ENCODE measurements at regions not wholly inside any gene's neighbourhood (a gene's known extent, or its start where the extent isn't known, plus 50 kb on each side); places are given as distances from the start of the nearest gene placed in this dataset.

- ChIA-PET POLR2A (no interaction called here), CTCF (no interaction called here)
- dilution Hi-C loops (cut with MboI; ENCODE audit: extremely low pct_ligation_motif_present, low sequenced_read_pairs) (no loop called here), intact Hi-C loops (cut with micrococcal nuclease) (no loop called here)
- DNase-seq (ENCODE audit: low read depth, low spot score): no peak
- no peaks in the 10 kb centered on the region for H3K4me1 ChIP-seq (ENCODE audit: control insufficient read depth, extremely low read depth, insufficient read depth, low read length)
- no peaks in the 10 kb centered on the region for H4K20me1 ChIP-seq (replicated peaks; ENCODE audit: control insufficient read depth, extremely low read depth, insufficient read depth, low read length)
- H3K27me3 ChIP-seq (ENCODE audit: control insufficient read depth in 2 of 2, insufficient read depth in 2 of 2, low read length in 2 of 2): no peaks in the 10 kb centered on the region
- no peak overlapping the region for H2AFZ ChIP-seq (ENCODE audit: low read depth, low read length)
- H3K36me3 ChIP-seq (ENCODE audit: control insufficient read depth in 2 of 2, extremely low read depth in 1 of 2, insufficient read depth in 2 of 2, low read length in 2 of 2): no peaks in the 10 kb centered on the region
- no peak overlapping the region for H3K4me3 ChIP-seq (replicated peaks in 1 of 3; ENCODE audit: insufficient read depth in 1 of 3, low read depth in 1 of 3, low read length in 3 of 3)
- no peak overlapping the region for H3K27ac ChIP-seq (ENCODE audit: insufficient read depth, low read depth, low read length)
- no TSS peak for BruUV-seq (replicated peaks)
- H3K9ac ChIP-seq (replicated peaks; ENCODE audit: extremely low read depth, insufficient read depth, low read length): no peak overlapping the region
- H3K4me2 ChIP-seq (ENCODE audit: insufficient read depth, low read length): no peak overlapping the region
- no peaks in the 10 kb centered on the region for H3K79me2 ChIP-seq (ENCODE audit: control insufficient read depth, insufficient read depth, low read length)
- H3K9me1 ChIP-seq (replicated peaks; ENCODE audit: control insufficient read depth, extremely low read depth, insufficient read depth, low read length): no peaks in the 10 kb centered on the region
- FAIRE-seq: no peak
- no peak for TF ChIP-seq CTCF (IDR thresholded peaks at IDR 0.05; ENCODE audit: extremely low read depth in 1 of 2, insufficient read depth in 1 of 2, low read depth in 1 of 2, low read length in 2 of 2)
- no peaks in the 10 kb centered on the region for H3K9me3 ChIP-seq (replicated peaks; ENCODE audit: control insufficient read depth, insufficient read depth, low read length)
Observed at GRCh38 chr12:85657836-85658630, 178.2 kb downstream of the RASSF9 start.

GRCh38 chr12:85659754-85660530 is 176.3 kb downstream of the RASSF9 start:
- H3K79me2 ChIP-seq (ENCODE audit: control insufficient read depth, insufficient read depth, low read length): no peaks in the 10 kb centered on the region
- H3K4me2 ChIP-seq (ENCODE audit: insufficient read depth, low read length): no peak overlapping the region
- no peaks in the 10 kb centered on the region for H3K9me1 ChIP-seq (replicated peaks; ENCODE audit: control insufficient read depth, extremely low read depth, insufficient read depth, low read length)
- no peak overlapping the region for H2AFZ ChIP-seq (ENCODE audit: low read depth, low read length)
- DNase-seq (ENCODE audit: low read depth, low spot score): no peak
- no TSS peak for BruUV-seq (replicated peaks)
- no peaks in the 10 kb centered on the region for H3K36me3 ChIP-seq (ENCODE audit: control insufficient read depth in 2 of 2, extremely low read depth in 1 of 2, insufficient read depth in 2 of 2, low read length in 2 of 2)
- H3K9ac ChIP-seq (replicated peaks; ENCODE audit: extremely low read depth, insufficient read depth, low read length): no peak overlapping the region
- no peak for FAIRE-seq
- CTCF ChIA-PET: interaction anchor here (1.3 kb wide), 1 partner anchor 17 kb away, joined by 3 read pairs; no protein-coding TSS in a partner anchor
- H3K9me3 ChIP-seq (replicated peaks; ENCODE audit: control insufficient read depth, insufficient read depth, low read length): no peaks in the 10 kb centered on the region
- H3K27ac ChIP-seq (ENCODE audit: insufficient read depth, low read depth, low read length): no peak overlapping the region
- POLR2A ChIA-PET: no interaction called here
- dilution Hi-C loops (cut with MboI; ENCODE audit: extremely low pct_ligation_motif_present, low sequenced_read_pairs) (no loop called here), intact Hi-C loops (cut with micrococcal nuclease) (no loop called here)
- H4K20me1 ChIP-seq (replicated peaks; ENCODE audit: control insufficient read depth, extremely low read depth, insufficient read depth, low read length): no peaks in the 10 kb centered on the region
- TF ChIP-seq MAX (IDR thresholded peaks at IDR 0.05; ENCODE audit: insufficient read depth, insufficient read length): no peak
- no peak for TF ChIP-seq MYC (IDR thresholded peaks at IDR 0.05; ENCODE audit: low read depth, low read length)
- TF ChIP-seq POLR2AphosphoS5 (IDR thresholded peaks at IDR 0.05; ENCODE audit: insufficient read depth, low read depth, low read length): no peak
- no peak for TF ChIP-seq EZH2 (IDR thresholded peaks at IDR 0.05; ENCODE audit: borderline replicate concordance, low read depth, low read length, severe bottlenecking)
- TF ChIP-seq FOS (IDR thresholded peaks at IDR 0.05; ENCODE audit: borderline replicate concordance, insufficient read depth, low read length): no peak
- TF ChIP-seq GATA2 (IDR thresholded peaks at IDR 0.05; ENCODE audit: insufficient read depth, insufficient read length, low read depth, low read length): no peak
- TF ChIP-seq JUN (IDR thresholded peaks at IDR 0.05; ENCODE audit: borderline replicate concordance, insufficient read depth, insufficient read length, low read depth): no peak
- no peak for TF ChIP-seq POLR2A (IDR thresholded peaks at IDR 0.05; ENCODE audit: low read depth, low read length)
- no peak for TF ChIP-seq CTCF (IDR thresholded peaks at IDR 0.05; ENCODE audit: extremely low read depth in 1 of 2, insufficient read depth in 1 of 2, low read depth in 1 of 2, low read length in 2 of 2)
- no peaks in the 10 kb centered on the region for H3K4me1 ChIP-seq (ENCODE audit: control insufficient read depth, extremely low read depth, insufficient read depth, low read length)
- no peak overlapping the region for H3K4me3 ChIP-seq (replicated peaks in 1 of 3; ENCODE audit: insufficient read depth in 1 of 3, low read depth in 1 of 3, low read length in 3 of 3)
- H3K27me3 ChIP-seq (ENCODE audit: control insufficient read depth in 2 of 2, insufficient read depth in 2 of 2, low read length in 2 of 2): no peaks in the 10 kb centered on the region
